CD4-positive, alpha-beta memory T cell (primary cell): ENCODE measurements at regions not wholly inside any gene's neighbourhood (a gene's known extent, or its start where the extent isn't known, plus 50 kb on each side); places are given as distances from the start of the nearest gene placed in this dataset.

Source experiments
- CTCF ChIA-PET: fragments of 350-600 bp; sonication (Branson Sonifier 250); formaldehyde crosslinking; loops from one replicate; lab custom pipeline; 2021; ENCODE audit warnings: inconsistent platforms; ENCODE audit not compliant: partially characterized antibody; lab: Charles Lee
- POLR2A ChIA-PET: fragments of 350-600 bp; sonication (Branson Sonifier 250); formaldehyde crosslinking; loops from one replicate; lab custom pipeline; 2021; ENCODE audit not compliant: partially characterized antibody; lab: Charles Lee
- DNase-seq, 5 donors: peaks; one replicate each; pipeline versions ENCODE4 v3.0.0 to v3.0.0-alpha.2; 2020 to 2022; ENCODE audit warnings: mixed read lengths in 1 of 5
- H3K27ac ChIP-seq: one replicate; pipeline ENCODE4 v1.7.0; 2013; ENCODE audit warnings: low read depth, low read length
- H3K27me3 ChIP-seq: 2 replicates; pipeline ENCODE4 v1.7.0; 2013; ENCODE audit warnings: mild to moderate bottlenecking, low read length, moderate library complexity; ENCODE audit not compliant: insufficient read depth
- H3K36me3 ChIP-seq: 2 replicates; pipeline ENCODE4 v1.7.0; 2013; ENCODE audit warnings: mild to moderate bottlenecking, low read length, moderate library complexity; ENCODE audit not compliant: insufficient read depth
- H3K4me1 ChIP-seq: 2 replicates; pipeline ENCODE4 v1.7.0; 2013; ENCODE audit warnings: mild to moderate bottlenecking, low read length, moderate library complexity; ENCODE audit not compliant: insufficient read depth
- H3K4me3 ChIP-seq, 2 donors: one replicate each; pipeline ENCODE4 v1.7.0; 2013; ENCODE audit warnings: low read length in 2 of 2, mild to moderate bottlenecking in 1 of 2
- H3K9me3 ChIP-seq, 2 donors: one replicate each; pipeline ENCODE4 v1.7.0; 2013; ENCODE audit warnings: low read length in 2 of 2, control low read depth in 1 of 2; ENCODE audit not compliant: control insufficient read depth in 1 of 2
- H3K27ac Mint-ChIP-seq, 7 donors: one replicate each; pipeline ENCODE4 v1.8.0; 2020 to 2021; ENCODE audit warnings: mixed read lengths in 7 of 7, mild to moderate bottlenecking in 6 of 7, inconsistent platforms in 3 of 7, moderate library complexity in 3 of 7
- H3K27me3 Mint-ChIP-seq, 2 donors: one replicate each; pipeline ENCODE4 v1.8.0; 2020 to 2021; ENCODE audit warnings: mixed read lengths in 2 of 2
- H3K36me3 Mint-ChIP-seq, 2 donors: one replicate each; pipeline ENCODE4 v1.8.0; 2020 to 2021; ENCODE audit warnings: mixed read lengths in 2 of 2, inconsistent platforms in 1 of 2, mild to moderate bottlenecking in 1 of 2
- H3K4me1 Mint-ChIP-seq, 4 donors: one replicate each; pipeline ENCODE4 v1.8.0; 2020 to 2021; ENCODE audit warnings: mixed read lengths in 4 of 4, mild to moderate bottlenecking in 1 of 4
- H3K4me3 Mint-ChIP-seq, 8 donors: one replicate each; pipeline ENCODE4 v1.8.0; 2020 to 2021; ENCODE audit warnings: mixed read lengths in 8 of 8, mild to moderate bottlenecking in 7 of 8, moderate library complexity in 6 of 8, inconsistent platforms in 3 of 8
- H3K9me3 Mint-ChIP-seq, 8 donors: one replicate each; pipeline ENCODE4 v1.8.0; 2020 to 2021; ENCODE audit warnings: mixed read lengths in 8 of 8, mild to moderate bottlenecking in 5 of 8, inconsistent platforms in 3 of 8, moderate library complexity in 1 of 8
- intact Hi-C: fragments of 100-400 bp; cut with micrococcal nuclease; formaldehyde crosslinking; loops from one replicate; pipeline ENCODE4 v1.15.1; 2023

DNA sequence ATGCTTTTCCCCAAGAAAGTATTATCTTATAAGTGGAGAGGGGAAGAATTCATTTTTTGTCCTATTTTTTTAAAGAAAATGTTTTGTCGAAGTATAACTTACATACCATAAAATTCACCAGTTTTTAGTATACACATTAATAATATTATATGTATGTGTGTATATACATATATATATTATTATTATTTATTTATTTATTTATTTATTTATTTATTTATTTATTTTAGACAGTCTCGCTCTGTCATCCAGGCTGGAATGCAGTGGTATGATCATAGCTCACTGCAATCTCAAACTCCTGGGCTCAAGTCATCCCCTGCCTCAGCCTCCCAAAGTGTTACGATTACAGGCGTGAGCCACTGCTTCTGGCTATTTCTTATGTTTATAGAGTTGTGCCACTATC lies 334.1 kb downstream of the ZNF674 start:
- intact Hi-C loops, result no loop called here
- Mint-ChIP-seq H3K4me1 (peaks cover 9 to 17% (median 14%) of the 10 kb centered on the region in 4 donors), H3K27ac (no peak overlapping the region), H3K27me3 (no peaks in the 10 kb centered on the region), H3K4me3 (no peak overlapping the region), H3K36me3 (no peaks in the 10 kb centered on the region), H3K9me3 (peaks cover 0 to 1% (median 0%) of the 10 kb centered on the region in 8 donors)
- POLR2A ChIA-PET, result no interaction called here
- DNase-seq, result no peak
- Histone ChIP-seq H3K27ac (no peak overlapping the region), H3K36me3 (no peaks in the 10 kb centered on the region), H3K27me3 (no peaks in the 10 kb centered on the region), H3K9me3 (no peaks in the 10 kb centered on the region), H3K4me1 (peaks cover 18% of the 10 kb centered on the region), H3K4me3 (no peak overlapping the region)
- CTCF ChIA-PET, result no interaction called here

DNA sequence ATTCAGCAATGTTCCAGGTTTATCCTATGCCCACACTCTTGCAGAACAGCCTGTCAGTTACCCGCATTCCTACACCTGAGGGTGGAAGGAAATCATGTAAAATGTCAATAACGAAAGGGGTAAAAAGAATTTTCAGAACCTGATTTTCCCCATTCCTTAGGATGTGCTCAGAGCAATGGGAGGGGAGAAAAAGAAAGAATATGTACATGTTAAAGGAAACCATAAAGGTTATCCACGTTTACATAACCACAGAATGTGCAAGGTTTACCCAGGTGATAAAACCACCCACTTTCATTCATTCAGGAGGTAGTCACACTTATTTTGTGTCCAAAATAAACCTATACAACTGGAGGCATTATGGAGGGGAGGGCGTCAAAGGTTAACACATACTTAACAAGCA lies 335.5 kb downstream of the ZNF674 start:
- POLR2A ChIA-PET, result interaction anchor here (0.5 kb wide), 1 partner anchor 690 kb away, joined by 3 read pairs; no protein-coding TSS in a partner anchor
- no peaks in the 10 kb centered on the region for H3K9me3 ChIP-seq
- CTCF ChIA-PET, result no interaction called here
- H3K4me1 ChIP-seq, result peaks cover 18% of the 10 kb centered on the region
- H3K27ac ChIP-seq, result no peak overlapping the region
- peaks cover 0 to 1% (median 0%) of the 10 kb centered on the region in 8 donors for H3K9me3 Mint-ChIP-seq
- no peak overlapping the region for H3K4me3 ChIP-seq
- peaks cover 11 to 18% (median 14%) of the 10 kb centered on the region in 4 donors for H3K4me1 Mint-ChIP-seq
- no peaks in the 10 kb centered on the region for H3K27me3 ChIP-seq
- H3K4me3 Mint-ChIP-seq, result no peak overlapping the region
- no peak overlapping the region for H3K27ac Mint-ChIP-seq
- no peak for DNase-seq
- no peaks in the 10 kb centered on the region for H3K36me3 Mint-ChIP-seq
- no peaks in the 10 kb centered on the region for H3K36me3 ChIP-seq
- intact Hi-C loops, result no loop called here
- H3K27me3 Mint-ChIP-seq, result no peaks in the 10 kb centered on the region

DNA sequence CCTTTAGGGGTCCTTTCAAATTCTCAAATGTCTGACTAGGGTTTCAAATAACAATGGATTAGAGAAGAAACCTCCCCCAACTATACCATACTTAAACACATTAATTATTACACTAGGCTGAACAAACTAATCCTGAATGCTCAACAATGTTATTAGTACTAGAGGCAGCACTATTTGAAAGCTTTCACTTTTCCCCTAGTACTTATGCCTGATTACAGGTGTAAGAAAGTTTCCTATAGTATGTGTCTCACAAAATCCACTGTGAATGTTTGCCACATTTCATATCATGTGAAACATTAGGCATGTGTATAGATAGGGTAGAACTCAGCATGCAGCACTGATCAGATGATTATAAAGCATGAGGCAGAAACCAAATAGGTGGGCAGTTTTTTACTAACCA lies 336.2 kb downstream of the ZNF674 start:
- Histone ChIP-seq H3K36me3 (no peaks in the 10 kb centered on the region), H3K27ac (no peak overlapping the region), H3K9me3 (no peaks in the 10 kb centered on the region), H3K4me3 (no peak overlapping the region), H3K27me3 (no peaks in the 10 kb centered on the region), H3K4me1 (peaks cover 18% of the 10 kb centered on the region)
- peaks cover 0 to 1% (median 0%) of the 10 kb centered on the region in 8 donors for H3K9me3 Mint-ChIP-seq
- no peaks in the 10 kb centered on the region for H3K36me3 Mint-ChIP-seq
- CTCF ChIA-PET, result no interaction called here
- POLR2A ChIA-PET, result no interaction called here
- H3K4me1 Mint-ChIP-seq, result peaks cover 12 to 19% (median 14%) of the 10 kb centered on the region in 4 donors
- no peak overlapping the region for H3K4me3 Mint-ChIP-seq
- intact Hi-C loops, result no loop called here
- H3K27me3 Mint-ChIP-seq, result no peaks in the 10 kb centered on the region
- DNase-seq, result no peak
- no peak overlapping the region for H3K27ac Mint-ChIP-seq

DNA sequence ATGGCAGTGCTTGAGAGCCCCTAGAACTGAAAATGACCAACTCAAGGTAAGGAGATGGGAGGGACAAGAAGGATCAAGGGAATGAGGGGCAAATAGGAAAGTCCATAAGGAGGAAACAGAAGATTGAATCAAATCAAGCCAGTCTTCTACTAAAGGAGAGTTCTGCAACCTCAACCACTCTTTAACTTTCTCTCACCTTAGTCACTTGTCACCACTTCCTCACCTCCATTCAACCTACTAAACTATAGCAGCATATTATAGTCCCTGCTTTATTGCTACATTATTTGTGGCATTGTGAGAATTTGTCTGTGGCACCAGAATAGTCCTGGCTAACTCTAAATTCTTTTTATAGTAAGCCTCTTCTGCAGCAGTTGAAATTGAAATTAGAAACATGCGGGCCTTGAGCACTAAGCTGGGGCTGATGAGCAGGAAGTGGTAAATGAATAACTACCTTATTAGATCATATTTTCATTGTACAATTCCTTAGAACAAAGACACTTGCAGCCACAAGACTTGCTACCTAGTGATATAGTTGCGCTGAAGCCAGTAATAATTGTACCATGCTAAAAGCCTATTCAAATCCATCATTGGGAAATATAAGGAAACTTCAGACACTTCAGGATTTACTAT lies 336.9 kb downstream of the ZNF674 start:
- Mint-ChIP-seq H3K9me3 (no peaks in the 10 kb centered on the region), H3K27me3 (no peaks in the 10 kb centered on the region), H3K4me3 (peak overlapping the region in 3 of 8 donors; percentile 9 to 36 (median 26)), H3K27ac (peak overlapping the region in 2 of 7 donors; percentile 37 to 59), H3K4me1 (peaks cover 12 to 19% (median 14%) of the 10 kb centered on the region in 4 donors), H3K36me3 (no peaks in the 10 kb centered on the region)
- peaks cover 18% of the 10 kb centered on the region for H3K4me1 ChIP-seq
- no peaks in the 10 kb centered on the region for H3K9me3 ChIP-seq
- H3K4me3 ChIP-seq, result no peak overlapping the region
- no peak overlapping the region for H3K27ac ChIP-seq
- CTCF ChIA-PET, result no interaction called here
- H3K36me3 ChIP-seq, result no peaks in the 10 kb centered on the region
- peak in 2 of 5 donors; percentile 2 to 8 for DNase-seq
- POLR2A ChIA-PET, result no interaction called here
- H3K27me3 ChIP-seq, result no peaks in the 10 kb centered on the region
- intact Hi-C loops, result no loop called here

DNA sequence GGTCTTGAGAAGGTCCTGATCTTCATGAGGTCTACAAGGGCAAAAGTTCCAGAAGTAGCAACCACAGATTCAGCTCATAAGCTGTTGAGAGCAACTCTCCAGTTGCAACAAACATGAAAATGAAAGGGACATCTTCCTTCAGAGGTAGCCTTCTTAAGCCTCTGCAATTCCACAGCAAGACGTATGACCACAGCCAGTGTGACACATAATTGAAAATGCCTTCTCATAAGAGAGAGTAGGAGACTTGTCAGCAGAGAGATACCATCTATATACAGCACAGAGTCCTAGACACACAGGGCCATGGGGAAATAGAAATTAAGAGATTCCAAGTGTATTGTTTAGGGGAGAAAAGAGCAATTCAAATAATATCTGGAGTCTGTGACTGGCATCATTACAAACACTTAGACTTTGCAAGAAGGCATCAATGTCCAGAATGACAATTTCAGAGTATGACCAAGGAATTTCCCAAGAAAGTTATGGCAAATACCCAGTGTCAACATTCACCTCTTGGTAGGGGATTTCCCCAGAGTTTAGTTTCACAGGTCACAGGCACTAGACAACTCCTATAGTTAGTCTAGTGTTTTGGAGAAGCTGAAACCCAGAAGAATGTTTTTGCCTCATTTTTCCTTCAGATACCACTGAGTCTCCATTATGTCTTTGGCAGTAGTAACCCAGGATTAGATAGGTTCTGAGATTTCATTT lies 340.3 kb downstream of the ZNF674 start:
- H3K27ac Mint-ChIP-seq, result no peak overlapping the region
- H3K27me3 ChIP-seq, result no peaks in the 10 kb centered on the region
- H3K4me3 ChIP-seq, result no peak overlapping the region
- H3K9me3 ChIP-seq, result no peaks in the 10 kb centered on the region
- peaks cover 12 to 20% (median 18%) of the 10 kb centered on the region in 4 donors for H3K4me1 Mint-ChIP-seq
- DNase-seq, result no peak
- H3K4me3 Mint-ChIP-seq, result no peak overlapping the region
- POLR2A ChIA-PET, result no interaction called here
- H3K36me3 ChIP-seq, result no peaks in the 10 kb centered on the region
- H3K27ac ChIP-seq, result no peak overlapping the region
- peaks cover 18% of the 10 kb centered on the region for H3K4me1 ChIP-seq
- H3K36me3 Mint-ChIP-seq, result no peaks in the 10 kb centered on the region
- no peaks in the 10 kb centered on the region for H3K27me3 Mint-ChIP-seq
- intact Hi-C loops, result no loop called here
- CTCF ChIA-PET, result no interaction called here
- H3K9me3 Mint-ChIP-seq, result no peaks in the 10 kb centered on the region

DNA sequence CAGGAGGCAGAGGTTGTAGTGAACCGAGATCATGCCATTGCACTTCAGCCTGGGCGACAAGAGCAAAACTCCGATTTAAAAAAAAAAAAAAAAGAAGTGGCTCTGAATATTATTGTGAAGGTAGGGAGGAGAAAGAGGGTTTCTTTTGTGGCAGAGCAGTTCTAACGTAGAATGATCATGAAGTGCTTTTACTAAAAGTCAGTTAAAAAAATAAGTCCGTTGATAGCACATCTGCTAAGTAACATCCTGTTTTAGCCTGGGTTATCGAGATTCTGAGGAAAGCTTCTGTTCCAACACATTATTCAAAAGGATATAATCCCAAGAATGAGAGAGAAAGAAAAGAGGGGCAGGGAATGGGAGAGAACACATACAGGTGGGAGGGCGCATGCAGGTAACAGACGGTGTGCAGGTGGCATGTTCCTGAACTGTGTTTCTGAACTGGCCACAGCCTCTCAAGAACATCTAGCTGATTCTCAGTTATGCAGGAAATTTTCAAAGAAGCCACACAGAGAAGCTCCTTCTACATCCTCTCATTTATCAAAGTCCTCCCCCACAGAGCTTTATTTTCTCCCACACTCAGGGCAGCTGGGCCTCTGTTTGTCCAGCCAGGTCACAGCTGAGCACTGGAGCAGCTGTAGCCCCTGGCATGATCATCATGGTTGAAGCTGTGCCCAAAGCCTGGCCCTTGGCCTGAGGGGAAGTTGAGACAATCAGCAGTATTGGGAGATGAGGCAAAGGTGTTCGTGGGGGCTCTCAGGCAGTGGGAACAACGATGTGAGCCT lies 342.3 kb downstream of the ZNF674 start:
- intact Hi-C loops, result no loop called here
- Histone ChIP-seq H3K4me3 (no peak overlapping the region), H3K27ac (no peak overlapping the region), H3K4me1 (peaks cover 5% of the 10 kb centered on the region), H3K36me3 (no peaks in the 10 kb centered on the region), H3K9me3 (no peaks in the 10 kb centered on the region), H3K27me3 (no peaks in the 10 kb centered on the region)
- no peak for DNase-seq
- peaks cover 3 to 10% (median 8%) of the 10 kb centered on the region in 4 donors for H3K4me1 Mint-ChIP-seq
- no peaks in the 10 kb centered on the region for H3K27me3 Mint-ChIP-seq
- H3K27ac Mint-ChIP-seq, result no peak overlapping the region
- no peak overlapping the region for H3K4me3 Mint-ChIP-seq
- POLR2A ChIA-PET, result no interaction called here
- no peaks in the 10 kb centered on the region for H3K9me3 Mint-ChIP-seq
- H3K36me3 Mint-ChIP-seq, result no peaks in the 10 kb centered on the region
- CTCF ChIA-PET, result no interaction called here

DNA sequence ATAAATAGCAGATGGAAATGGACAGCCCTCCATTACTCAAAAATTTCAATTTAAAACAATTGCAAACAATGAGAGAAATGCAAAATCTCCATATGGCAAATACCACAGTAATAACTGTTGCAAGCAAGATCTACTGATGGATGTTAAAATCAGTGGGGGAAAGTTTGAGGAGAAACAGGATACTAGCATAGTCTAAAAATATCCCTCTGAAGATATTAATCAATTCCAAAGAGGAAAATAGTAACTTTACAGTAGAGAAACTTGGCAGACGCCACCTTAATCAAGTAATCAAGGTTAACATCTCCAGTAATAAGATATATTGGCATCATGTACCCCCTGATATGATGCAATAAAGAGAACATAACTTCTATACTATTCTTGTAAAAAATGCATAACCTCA lies 344.8 kb downstream of the ZNF674 start:
- no peaks in the 10 kb centered on the region for H3K27me3 Mint-ChIP-seq
- no peak overlapping the region for H3K4me3 Mint-ChIP-seq
- POLR2A ChIA-PET, result no interaction called here
- Histone ChIP-seq H3K36me3 (no peaks in the 10 kb centered on the region), H3K27ac (no peak overlapping the region), H3K4me1 (no peaks in the 10 kb centered on the region), H3K9me3 (no peaks in the 10 kb centered on the region), H3K27me3 (no peaks in the 10 kb centered on the region), H3K4me3 (no peak overlapping the region)
- no peaks in the 10 kb centered on the region for H3K9me3 Mint-ChIP-seq
- H3K36me3 Mint-ChIP-seq, result no peaks in the 10 kb centered on the region
- intact Hi-C loops, result no loop called here
- no peak overlapping the region for H3K27ac Mint-ChIP-seq
- CTCF ChIA-PET, result no interaction called here
- peaks cover 3 to 5% (median 4%) of the 10 kb centered on the region in 4 donors for H3K4me1 Mint-ChIP-seq
- no peak for DNase-seq
